SK-N-SH (cell line): ENCODE measurements at regions not wholly inside any gene's neighbourhood (a gene's known extent, or its start where the extent isn't known, plus 50 kb on each side); places are given as distances from the start of the nearest gene placed in this dataset.

ENCODE experiments used
- CTCF ChIA-PET: fragments of 300-600, 350-600 bp; formaldehyde crosslinking; extraction: SDS; loops from one replicate; lab custom pipeline; 2021; lab: Yijun Ruan, JAX
- POLR2A ChIA-PET: fragments of 350-600 bp; sonication (Branson Sonifier 250); formaldehyde crosslinking; extraction: SDS; loops from one replicate; lab custom pipeline; 2020; ENCODE audit warnings: antibody characterized with exemption, inconsistent platforms; lab: Yijun Ruan, JAX
- DNase-seq: peaks from one replicate; pipeline ENCODE4 v3.0.0; 2012
- H2AFZ ChIP-seq: fragments of 200-600 bp; sonication (generic); 2 replicates; pipeline ENCODE4 v1.8.1; 2016; ENCODE audit warnings: antibody characterized with exemption, mild to moderate bottlenecking, low read depth
- H3F3A ChIP-seq: fragments of 200-600 bp; sonication (generic); replicated peaks from 2 replicates; pipeline ENCODE3; 2016; ENCODE audit warnings: antibody characterized with exemption, mild to moderate bottlenecking; ENCODE audit not compliant: insufficient read depth
- H3K27ac ChIP-seq, 2 experiments: fragments of 200-500 bp in 1 of 2; fragments of 200-600 bp in 1 of 2; sonication (Bioruptor generic) in 1 of 2; sonication (generic), shearing (Covaris generic) in 1 of 2; 2 replicates each; pipeline versions ENCODE4 v1.5.1 to v1.6.1; 2014 to 2016; ENCODE audit warnings: low read depth in 2 of 2, inconsistent platforms in 1 of 2, low read length in 1 of 2, mild to moderate bottlenecking in 1 of 2, mixed read lengths in 1 of 2
- H3K27me3 ChIP-seq: fragments of 200-600 bp; sonication (generic), shearing (Covaris generic); 2 replicates; pipeline ENCODE4 v1.6.1; 2016; ENCODE audit warnings: mixed run types; ENCODE audit not compliant: insufficient read depth
- H3K36me3 ChIP-seq, 2 experiments: fragments of 200-500 bp in 1 of 2; fragments of 200-600 bp in 1 of 2; sonication (Bioruptor generic) in 1 of 2; sonication (generic) in 1 of 2; replicated peaks in 1 of 2; 2 replicates each; pipeline versions ENCODE3 to v1.5.1; 2014 to 2016; ENCODE audit warnings: low read length in 1 of 2, mild to moderate bottlenecking in 1 of 2; ENCODE audit not compliant: insufficient read depth in 2 of 2, control insufficient read depth in 1 of 2
- H3K4me1 ChIP-seq, 2 experiments: fragments of 200-500 bp in 1 of 2; fragments of 200-600 bp in 1 of 2; sonication (Bioruptor generic) in 1 of 2; sonication (generic), shearing (Covaris generic) in 1 of 2; 2 replicates each; pipeline versions ENCODE4 v1.5.1 to v1.6.1; 2014 to 2016; ENCODE audit warnings: low read depth in 1 of 2, low read length in 1 of 2, mixed run types in 1 of 2; ENCODE audit not compliant: insufficient read depth in 2 of 2, control insufficient read depth in 1 of 2
- H3K4me2 ChIP-seq: fragments of 200-600 bp; sonication (generic), shearing (Covaris generic); 2 replicates; pipeline ENCODE4 v1.6.1; 2017; ENCODE audit warnings: mixed run types
- H3K4me3 ChIP-seq, 2 experiments: fragments of 200-500 bp in 1 of 2; fragments of 200-600 bp in 1 of 2; sonication (Bioruptor generic) in 1 of 2; sonication (generic), shearing (Covaris generic) in 1 of 2; 2 replicates each; pipeline versions ENCODE4 v1.5.1 to v1.8.1; 2014 to 2016; ENCODE audit warnings: low read depth in 2 of 2, inconsistent platforms in 1 of 2, low read length in 1 of 2, mild to moderate bottlenecking in 1 of 2, mixed read lengths in 1 of 2, moderate library complexity in 1 of 2
- H3K79me2 ChIP-seq: fragments of 200-600 bp; sonication (generic); 2 replicates; pipeline ENCODE4 v1.8.1; 2017; ENCODE audit warnings: mild to moderate bottlenecking; ENCODE audit not compliant: insufficient read depth
- H3K9ac ChIP-seq: fragments of 200-600 bp; sonication (generic); 2 replicates; pipeline ENCODE4 v1.6.1; 2017; ENCODE audit warnings: mixed run types
- H3K9me2 ChIP-seq: fragments of 200-600 bp; sonication (generic); 2 replicates; pipeline ENCODE4 v1.6.1; 2017; ENCODE audit warnings: mixed run types
- H3K9me3 ChIP-seq: fragments of 200-600 bp; sonication (generic); 2 replicates; pipeline ENCODE4 v1.6.1; 2017; ENCODE audit warnings: mixed run types, mild to moderate bottlenecking, moderate library complexity
- H4K20me1 ChIP-seq: fragments of 200-600 bp; sonication (generic); 2 replicates; pipeline ENCODE4 v1.6.1; 2017; ENCODE audit warnings: mild to moderate bottlenecking, mixed run types; ENCODE audit not compliant: insufficient read depth
- CHD2 ChIP-seq: fragments of 150-350 bp; IDR thresholded peaks from 2 replicates; pipeline ENCODE4 v1.6.1; 2018; ENCODE audit warnings: low read length; ENCODE audit not compliant: partially characterized antibody
- EZH2phosphoT487 ChIP-seq: fragments of 200-600 bp; sonication (generic); IDR thresholded peaks from 2 replicates; pipeline ENCODE4 v1.6.1; 2017; ENCODE audit warnings: low read depth, mixed run types, mild to moderate bottlenecking, antibody characterized with exemption, moderate library complexity, borderline replicate concordance
- FOSL2 ChIP-seq: IDR thresholded peaks from 2 replicates; pipeline ENCODE4 v1.4.0; 2012; ENCODE audit warnings: low read depth, mild to moderate bottlenecking, moderate library complexity, borderline replicate concordance
- FOXM1 ChIP-seq: IDR thresholded peaks from 2 replicates; pipeline ENCODE4 v1.4.0; 2012; ENCODE audit warnings: low read depth, mild to moderate bottlenecking
- GATA2 ChIP-seq: sonication (generic); formaldehyde crosslinking; IDR thresholded peaks from 2 replicates; pipeline ENCODE4 v1.5.0; 2020; ENCODE audit warnings: mild to moderate bottlenecking, missing genetic modification reagents
- NRF1 ChIP-seq: IDR thresholded peaks from 2 replicates; pipeline ENCODE4 v1.6.1; 2012; ENCODE audit warnings: low read depth, mild to moderate bottlenecking, low read length
- POLR2AphosphoS5 ChIP-seq: IDR thresholded peaks from 2 replicates; pipeline ENCODE4 v1.6.1; 2012; ENCODE audit warnings: low read depth, low read length
- RCOR1 ChIP-seq: fragments of 150-350 bp; IDR thresholded peaks from 2 replicates; pipeline ENCODE4 v1.6.1; 2017; ENCODE audit warnings: antibody characterized with exemption, low read length
- SIN3A ChIP-seq: IDR thresholded peaks from 2 replicates; pipeline ENCODE4 v1.6.1; 2012; ENCODE audit warnings: low read depth, mild to moderate bottlenecking, low read length, moderate library complexity, borderline replicate concordance
- TCF12 ChIP-seq: IDR thresholded peaks from 2 replicates; pipeline ENCODE4 v1.4.0; 2012
- TEAD4 ChIP-seq: IDR thresholded peaks from 2 replicates; pipeline ENCODE4 v1.4.0; 2012; ENCODE audit warnings: mild to moderate bottlenecking, borderline replicate concordance; ENCODE audit not compliant: insufficient read depth
- USF1 ChIP-seq: IDR thresholded peaks from 2 replicates; pipeline ENCODE4 v1.4.0; 2012; ENCODE audit warnings: low read depth, borderline replicate concordance
- ZBTB33 ChIP-seq: IDR thresholded peaks from 2 replicates; pipeline ENCODE4 v1.4.0; 2012; ENCODE audit warnings: low read depth, borderline replicate concordance
- WGBS: methylation state at CpG from one replicate; pipeline ENCODE4 v1.1.6; 2017; ENCODE audit warnings: low lambda C conversion rate; 5-methylcytosine and 5-hydroxymethylcytosine counted together
- TF ChIP-seq, protein P1 (sequence below): IDR thresholded peaks from 2 replicates; pipeline ENCODE4 v1.4.0; 2012; ENCODE audit warnings: low read depth
- TF ChIP-seq, protein P2 (sequence below): fragments of 200-600 bp; sonication (generic); IDR thresholded peaks from 2 replicates; pipeline ENCODE4 v1.6.1; 2017; ENCODE audit warnings: antibody characterized with exemption, mild to moderate bottlenecking, moderate library complexity
- TF ChIP-seq, protein P3 (sequence below): fragments of 150-350 bp; IDR thresholded peaks from 2 replicates; pipeline ENCODE4 v1.6.1; 2017; ENCODE audit warnings: antibody characterized with exemption, low read length, low read depth, borderline replicate concordance

- TF ChIP-seq SIN3A (no peak), NRF1 (no peak), USF1 (no peak), FOXM1 (no peak), CHD2 (no peak), RCOR1 (no peak), GATA2 (CRISPR knock-in tag) (no peak)
- TF ChIP-seq, protein P1, sequence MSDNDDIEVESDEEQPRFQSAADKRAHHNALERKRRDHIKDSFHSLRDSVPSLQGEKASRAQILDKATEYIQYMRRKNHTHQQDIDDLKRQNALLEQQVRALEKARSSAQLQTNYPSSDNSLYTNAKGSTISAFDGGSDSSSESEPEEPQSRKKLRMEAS = no peak
- ChIA-PET POLR2A (no interaction called here), CTCF (no interaction called here)
- Histone ChIP-seq H3K4me1 (no peaks in the 10 kb centered on the region), H3K9ac (no peak overlapping the region), H3K4me3 (no peak overlapping the region), H3F3A (no peaks in the 10 kb centered on the region), H2AFZ (no peak overlapping the region), H3K27ac (no peak overlapping the region), H3K36me3 (no peaks in the 10 kb centered on the region), H3K4me2 (no peak overlapping the region), H3K79me2 (no peaks in the 10 kb centered on the region), H4K20me1 (no peaks in the 10 kb centered on the region), H3K9me3 (no peaks in the 10 kb centered on the region), H3K9me2 (no peaks in the 10 kb centered on the region; the same call in 1 of the 2 replicates), H3K27me3 (no peaks in the 10 kb centered on the region)
- DNase-seq = no peak
- WGBS = 56% methylated on average over 2 of the region's 2 CpGs
These were observed 796.6 kb upstream of the DPPA4 start for GRCh38 chr3:110133971-110134370.

DNA sequence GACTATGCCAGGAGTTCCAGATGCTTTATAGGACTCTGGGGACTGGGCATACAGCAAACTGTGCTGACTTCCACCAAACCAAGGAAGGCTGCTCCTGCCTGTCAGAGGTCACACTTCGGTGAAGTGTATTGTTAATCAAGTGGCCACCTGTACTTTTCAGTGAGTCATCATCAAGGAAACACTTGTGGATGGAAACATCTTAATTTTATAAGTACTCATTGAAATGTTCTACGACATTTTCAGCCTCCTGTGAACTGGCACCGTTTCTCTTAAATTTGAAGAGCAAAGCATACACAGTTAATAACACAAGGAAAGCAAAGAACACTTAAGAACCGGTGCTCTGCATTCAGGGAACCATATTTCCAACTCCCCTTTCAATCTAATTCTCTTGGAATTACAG, 801.7 kb upstream of the DPPA4 start:
- Histone ChIP-seq H3K4me3 (no peak overlapping the region), H3K27ac (no peak overlapping the region), H3K9me3 (no peaks in the 10 kb centered on the region), H3K9me2 (no peaks in the 10 kb centered on the region), H3K9ac (no peak overlapping the region), H3K79me2 (no peaks in the 10 kb centered on the region), H3K4me1 (no peaks in the 10 kb centered on the region), H2AFZ (no peak overlapping the region), H4K20me1 (no peaks in the 10 kb centered on the region), H3K36me3 (no peaks in the 10 kb centered on the region), H3F3A (no peaks in the 10 kb centered on the region), H3K4me2 (no peak overlapping the region), H3K27me3 (no peaks in the 10 kb centered on the region)
- CTCF ChIA-PET = no interaction called here
- no peak for TF ChIP-seq TCF12
- no peak for TF ChIP-seq ZBTB33
- TF ChIP-seq TEAD4 = no peak
- TF ChIP-seq EZH2phosphoT487 = no peak
- TF ChIP-seq POLR2AphosphoS5 = no peak
- TF ChIP-seq SIN3A = no peak
- TF ChIP-seq, protein P2, sequence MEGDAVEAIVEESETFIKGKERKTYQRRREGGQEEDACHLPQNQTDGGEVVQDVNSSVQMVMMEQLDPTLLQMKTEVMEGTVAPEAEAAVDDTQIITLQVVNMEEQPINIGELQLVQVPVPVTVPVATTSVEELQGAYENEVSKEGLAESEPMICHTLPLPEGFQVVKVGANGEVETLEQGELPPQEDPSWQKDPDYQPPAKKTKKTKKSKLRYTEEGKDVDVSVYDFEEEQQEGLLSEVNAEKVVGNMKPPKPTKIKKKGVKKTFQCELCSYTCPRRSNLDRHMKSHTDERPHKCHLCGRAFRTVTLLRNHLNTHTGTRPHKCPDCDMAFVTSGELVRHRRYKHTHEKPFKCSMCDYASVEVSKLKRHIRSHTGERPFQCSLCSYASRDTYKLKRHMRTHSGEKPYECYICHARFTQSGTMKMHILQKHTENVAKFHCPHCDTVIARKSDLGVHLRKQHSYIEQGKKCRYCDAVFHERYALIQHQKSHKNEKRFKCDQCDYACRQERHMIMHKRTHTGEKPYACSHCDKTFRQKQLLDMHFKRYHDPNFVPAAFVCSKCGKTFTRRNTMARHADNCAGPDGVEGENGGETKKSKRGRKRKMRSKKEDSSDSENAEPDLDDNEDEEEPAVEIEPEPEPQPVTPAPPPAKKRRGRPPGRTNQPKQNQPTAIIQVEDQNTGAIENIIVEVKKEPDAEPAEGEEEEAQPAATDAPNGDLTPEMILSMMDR = no peak
- TF ChIP-seq FOSL2 = no peak
- TF ChIP-seq, protein P3, sequence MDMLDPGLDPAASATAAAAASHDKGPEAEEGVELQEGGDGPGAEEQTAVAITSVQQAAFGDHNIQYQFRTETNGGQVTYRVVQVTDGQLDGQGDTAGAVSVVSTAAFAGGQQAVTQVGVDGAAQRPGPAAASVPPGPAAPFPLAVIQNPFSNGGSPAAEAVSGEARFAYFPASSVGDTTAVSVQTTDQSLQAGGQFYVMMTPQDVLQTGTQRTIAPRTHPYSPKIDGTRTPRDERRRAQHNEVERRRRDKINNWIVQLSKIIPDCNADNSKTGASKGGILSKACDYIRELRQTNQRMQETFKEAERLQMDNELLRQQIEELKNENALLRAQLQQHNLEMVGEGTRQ = no peak
- no peak for TF ChIP-seq CHD2
- TF ChIP-seq NRF1 = no peak
- WGBS = 89% methylated on average over 4 of the region's 4 CpGs
- POLR2A ChIA-PET = no interaction called here
- DNase-seq = no peak
